Dermis blood vessel endothelial cell (primary cell): ENCODE measurements at regions not wholly inside any gene's neighbourhood (a gene's known extent, or its start where the extent isn't known, plus 50 kb on each side); places are given as distances from the start of the nearest gene placed in this dataset.
"Not testable (repeated sequence)": the region's sequence is repeated elsewhere in the genome, so short reads cannot be mapped to it uniquely, and the experiment has no call there.

Source experiments
- DNase-seq: peaks from one replicate; pipeline ENCODE4 v3.0.0; 2010

DNA sequence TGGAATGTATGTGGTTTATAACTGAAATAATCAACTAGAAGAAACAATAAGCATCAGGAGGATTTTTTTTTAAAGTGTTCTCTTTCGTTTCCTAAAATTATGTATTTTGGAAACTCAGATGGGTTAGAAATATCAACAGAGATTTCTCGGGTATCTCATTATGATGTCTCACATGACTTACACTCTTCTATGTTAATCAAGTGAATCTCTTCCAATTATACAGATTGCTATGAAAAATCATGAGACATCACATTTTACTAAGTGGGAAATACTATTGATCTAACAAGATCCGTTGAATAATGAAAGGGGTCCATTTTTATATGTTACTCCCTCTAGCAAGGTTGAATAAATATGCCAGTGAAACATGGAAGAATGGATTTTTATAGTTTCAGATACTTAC lies 54.7 kb upstream of the NRIP1 start:
- no peak for DNase-seq

DNA sequence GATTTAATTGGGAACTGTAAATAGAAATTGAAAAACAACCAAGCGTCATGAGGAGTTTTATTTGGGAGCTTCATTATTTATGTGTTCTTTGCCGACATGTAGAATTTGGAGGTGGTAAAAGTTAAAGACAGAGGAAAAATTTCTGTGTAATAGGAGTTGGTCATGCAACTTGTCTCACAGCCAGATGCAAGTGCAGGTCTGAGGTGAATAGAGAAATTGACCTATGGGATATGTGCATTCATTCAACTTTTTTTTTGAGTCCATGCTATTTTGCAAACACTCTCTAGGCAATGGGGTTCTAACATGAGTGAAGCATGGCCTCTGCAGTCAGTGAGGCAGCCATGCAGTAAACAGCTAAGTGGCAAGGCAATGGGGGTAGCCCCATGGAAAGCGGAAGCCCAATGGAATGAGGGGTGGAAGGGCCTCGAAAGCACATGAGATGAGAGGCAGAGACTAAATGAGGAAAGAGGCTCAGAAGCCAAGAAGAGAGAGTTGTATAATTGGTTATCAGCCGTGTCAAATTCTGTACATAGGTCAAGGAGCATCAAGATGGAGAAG lies 56.4 kb upstream of the NRIP1 start:
- no peak for DNase-seq

DNA sequence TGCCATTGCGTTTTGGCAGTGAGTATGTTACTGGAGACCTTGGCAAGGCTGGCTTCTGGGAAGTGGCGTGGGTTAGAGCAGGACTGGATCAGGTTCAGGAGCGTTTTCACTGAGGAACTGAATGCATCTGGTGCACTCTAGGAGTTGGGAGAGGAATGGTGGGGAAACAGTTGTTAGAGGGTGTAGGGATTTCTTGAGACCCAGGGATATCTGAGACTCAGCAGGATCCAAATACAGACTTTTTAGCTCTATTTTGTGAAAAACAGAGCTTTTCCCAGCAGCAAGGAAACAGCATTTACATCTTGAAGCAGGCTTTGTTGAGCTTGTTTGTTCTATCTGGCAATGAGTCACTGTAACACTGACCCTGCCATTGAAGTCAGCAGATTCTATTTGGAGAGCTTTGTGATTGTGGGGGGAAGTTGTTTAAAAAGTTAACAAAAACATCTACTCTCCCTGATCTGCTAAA lies 56.9 kb upstream of the NRIP1 start:
- DNase-seq: peak; percentile 31

DNA sequence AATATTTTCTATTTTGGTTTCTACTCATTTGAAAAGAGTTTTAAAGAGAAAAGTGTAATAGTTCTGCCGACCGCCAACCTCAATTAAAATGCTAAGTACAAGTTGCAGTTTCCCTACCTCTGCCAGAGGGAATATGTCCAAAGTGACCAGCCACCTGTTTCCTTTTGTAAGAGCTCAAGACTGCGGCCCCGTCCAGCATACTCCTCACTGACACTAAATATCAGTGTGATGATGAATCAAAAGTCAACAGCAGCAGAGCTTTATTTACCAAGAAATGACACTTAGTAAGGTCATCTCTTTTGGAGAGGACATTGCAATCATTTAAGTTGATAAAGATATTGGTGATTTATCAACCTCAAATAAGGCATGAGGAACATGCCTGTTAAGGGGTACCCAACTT lies 57.4 kb upstream of the NRIP1 start:
- DNase-seq: peak; percentile 10

DNA sequence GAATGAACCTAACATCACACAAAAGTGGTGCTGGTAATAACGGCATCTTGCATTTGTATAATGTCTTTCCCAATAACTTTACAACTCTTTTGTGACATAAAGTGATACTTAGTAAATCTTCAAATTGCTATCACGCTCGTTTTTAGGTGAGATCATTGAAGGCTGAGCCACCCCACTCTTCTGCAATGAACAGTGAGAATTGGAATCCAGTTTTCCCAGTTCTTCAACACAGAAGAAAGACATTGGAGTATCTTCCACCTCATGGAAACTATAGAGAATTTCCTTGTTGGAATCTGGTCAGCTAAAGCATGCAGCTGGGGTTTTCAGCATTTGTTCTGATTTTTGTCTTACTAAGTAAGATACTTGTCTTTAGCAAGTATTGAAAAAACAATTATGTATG lies 59.9 kb upstream of the NRIP1 start:
- DNase-seq: no peak

DNA sequence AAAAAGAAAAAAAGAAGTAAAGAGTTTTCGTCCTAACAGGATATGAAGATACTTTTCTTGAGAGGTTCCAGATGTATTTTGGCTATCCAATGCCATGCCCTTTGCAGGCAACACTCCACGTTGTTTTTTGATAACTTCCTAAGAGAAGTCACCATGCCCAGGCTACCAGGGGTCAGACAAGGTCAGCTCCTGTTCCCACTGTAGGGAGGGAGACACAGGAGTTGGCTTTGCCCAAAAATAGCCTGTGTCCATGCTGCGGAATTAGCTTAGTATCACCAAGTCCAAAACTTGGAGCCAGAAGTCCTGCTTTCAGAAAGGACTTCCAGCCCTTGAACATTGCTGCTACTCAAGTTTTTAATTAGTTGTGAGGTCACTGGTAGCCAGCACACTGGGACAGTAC lies 62.1 kb upstream of the NRIP1 start:
- no peak for DNase-seq

DNA sequence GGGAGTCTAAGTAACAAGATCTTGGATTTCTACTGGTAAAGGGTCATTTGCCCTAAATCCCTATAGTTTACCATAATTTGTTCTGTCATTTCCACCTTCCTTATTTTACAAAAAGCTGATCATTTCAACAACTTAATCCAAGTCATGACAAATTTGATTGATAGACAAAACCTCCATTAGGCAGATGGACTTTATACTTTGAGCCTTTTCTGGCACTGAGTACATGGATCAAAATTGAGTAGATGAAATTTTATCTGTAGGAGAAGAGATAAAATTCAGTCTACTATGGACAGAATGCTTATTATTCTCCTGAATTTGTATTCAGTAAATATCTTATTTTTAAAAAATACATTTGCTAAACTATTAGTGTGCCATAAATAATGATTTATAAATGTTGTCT lies 62.6 kb upstream of the NRIP1 start:
- no peak for DNase-seq

DNA sequence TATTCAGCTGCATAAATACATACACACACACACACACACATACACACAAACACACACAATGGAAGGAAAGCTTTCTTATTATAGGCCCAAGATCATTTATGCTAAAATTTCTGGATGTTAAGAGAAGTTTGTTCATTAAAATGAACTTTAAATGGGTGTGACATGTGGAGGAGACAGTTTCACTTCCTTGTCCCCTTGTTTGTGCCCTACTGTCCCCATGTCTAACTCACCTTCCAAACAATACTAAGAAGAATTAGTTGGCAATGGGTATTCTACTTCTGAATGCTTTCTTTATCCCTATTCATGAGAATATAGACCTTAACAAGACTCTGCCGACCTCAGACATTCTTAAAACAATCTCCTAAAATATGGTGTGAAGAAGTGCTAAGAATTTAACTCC lies 63.5 kb upstream of the NRIP1 start:
- no peak for DNase-seq

DNA sequence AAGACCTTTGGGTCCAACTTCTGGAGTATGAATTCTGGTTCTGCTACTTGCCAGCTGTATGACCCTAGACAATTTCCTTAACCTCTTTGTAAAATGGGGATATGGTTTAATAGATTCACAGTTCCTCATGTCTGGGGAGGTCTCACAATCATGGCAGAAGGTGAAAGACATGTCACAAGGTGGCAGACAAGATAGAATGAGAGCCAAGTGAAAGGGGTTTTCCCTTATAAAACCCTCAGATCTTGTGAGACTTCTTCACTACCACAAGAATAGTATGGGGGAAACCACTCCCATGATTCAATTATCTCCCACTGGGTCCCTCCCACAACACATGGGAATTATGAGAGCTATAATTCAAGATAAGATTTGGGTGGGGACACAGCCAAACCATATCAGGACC lies 63.9 kb upstream of the NRIP1 start:
- DNase-seq: not testable (repeated sequence)

DNA sequence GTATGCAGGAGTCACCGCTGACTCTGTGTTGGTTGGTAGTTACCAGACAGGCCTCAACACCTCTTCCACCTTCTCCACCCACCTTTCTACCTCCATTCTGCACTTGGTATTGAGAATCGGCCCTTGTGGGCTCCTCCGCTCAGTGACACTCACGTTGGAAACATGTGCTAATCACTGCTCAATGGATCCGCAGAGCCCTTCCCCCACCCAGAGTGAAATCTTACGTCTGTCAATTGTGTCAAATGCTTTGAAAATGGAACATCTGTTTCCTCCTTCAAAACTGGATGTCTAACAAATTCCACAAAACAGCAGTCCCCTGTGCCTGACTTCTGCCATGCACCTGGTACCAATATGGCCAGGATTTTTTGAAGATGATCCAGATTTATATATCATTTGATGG lies 65.5 kb upstream of the NRIP1 start:
- DNase-seq: no peak

DNA sequence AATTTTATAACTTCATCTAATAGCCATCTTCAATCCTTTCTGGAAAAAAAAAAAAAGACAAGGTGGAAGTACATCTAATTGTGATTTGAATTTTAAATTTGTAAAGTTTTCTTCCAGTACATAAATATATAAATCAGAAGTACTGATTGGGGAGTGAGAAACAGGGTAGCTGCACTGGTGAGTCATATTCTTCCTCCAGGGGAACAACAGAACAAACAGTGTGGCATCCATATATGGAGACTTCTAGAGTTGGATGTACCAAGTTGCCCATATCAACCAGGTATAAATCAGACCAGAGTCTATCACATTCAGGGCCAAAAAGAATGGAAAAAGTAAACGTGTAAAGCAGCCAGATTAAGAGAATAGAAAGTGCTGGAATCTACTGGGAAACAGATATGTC lies 66.0 kb upstream of the NRIP1 start:
- no peak for DNase-seq

DNA sequence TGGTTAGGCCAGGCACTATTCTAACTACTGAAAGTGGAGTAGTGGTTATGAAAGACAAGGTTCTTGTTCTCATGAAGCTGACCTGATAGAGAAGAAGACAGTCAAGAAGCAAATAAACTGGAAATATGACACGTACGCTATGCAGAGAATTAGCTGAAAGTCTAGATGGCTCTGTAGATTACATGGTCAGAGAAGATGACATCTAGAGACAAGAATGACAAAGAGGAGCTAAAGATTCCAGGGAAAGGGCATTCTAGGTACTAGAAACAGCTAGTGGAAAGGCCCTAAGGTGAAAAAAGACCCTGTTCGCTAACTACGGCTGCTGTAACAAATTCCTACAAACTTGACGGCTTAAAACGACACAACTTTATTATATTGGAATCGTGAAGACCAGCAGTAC lies 68.0 kb upstream of the NRIP1 start:
- DNase-seq: no peak

DNA sequence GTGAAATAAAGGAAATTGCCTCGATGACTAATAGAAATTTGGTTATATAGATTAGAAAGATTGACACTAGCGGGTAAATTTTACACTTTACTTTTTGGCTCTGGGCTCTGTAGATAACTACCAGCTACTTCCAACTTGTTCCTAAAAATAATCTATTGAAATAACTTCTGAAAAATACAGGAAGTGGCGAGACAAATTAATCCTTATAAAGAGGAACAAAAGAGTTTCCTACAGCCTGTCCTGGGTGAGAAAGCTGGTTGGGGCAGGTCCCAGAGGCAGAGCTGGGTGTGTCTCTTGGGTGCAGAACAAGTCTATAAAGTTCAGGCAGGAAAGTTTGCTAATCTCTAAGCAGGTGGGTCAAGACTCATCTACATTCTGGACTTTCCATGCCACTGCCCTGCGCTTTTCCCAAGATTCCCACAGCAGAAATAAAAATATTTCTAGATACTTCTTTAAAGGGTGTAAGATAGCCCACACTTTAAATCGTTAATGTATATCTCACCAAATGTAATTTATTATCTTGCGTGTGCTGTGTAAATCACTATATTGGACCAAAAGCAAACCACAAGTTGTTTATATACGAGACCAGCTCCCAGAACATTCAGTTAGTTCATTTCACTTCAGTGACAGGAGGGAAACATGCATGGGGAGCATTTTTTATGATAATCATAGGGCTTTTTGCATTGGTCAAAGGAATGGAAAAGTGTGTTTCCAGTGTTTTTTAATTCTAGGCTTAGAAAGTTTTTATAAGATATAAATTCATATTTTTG lies 70.1 kb upstream of the NRIP1 start:
- no peak for DNase-seq

DNA sequence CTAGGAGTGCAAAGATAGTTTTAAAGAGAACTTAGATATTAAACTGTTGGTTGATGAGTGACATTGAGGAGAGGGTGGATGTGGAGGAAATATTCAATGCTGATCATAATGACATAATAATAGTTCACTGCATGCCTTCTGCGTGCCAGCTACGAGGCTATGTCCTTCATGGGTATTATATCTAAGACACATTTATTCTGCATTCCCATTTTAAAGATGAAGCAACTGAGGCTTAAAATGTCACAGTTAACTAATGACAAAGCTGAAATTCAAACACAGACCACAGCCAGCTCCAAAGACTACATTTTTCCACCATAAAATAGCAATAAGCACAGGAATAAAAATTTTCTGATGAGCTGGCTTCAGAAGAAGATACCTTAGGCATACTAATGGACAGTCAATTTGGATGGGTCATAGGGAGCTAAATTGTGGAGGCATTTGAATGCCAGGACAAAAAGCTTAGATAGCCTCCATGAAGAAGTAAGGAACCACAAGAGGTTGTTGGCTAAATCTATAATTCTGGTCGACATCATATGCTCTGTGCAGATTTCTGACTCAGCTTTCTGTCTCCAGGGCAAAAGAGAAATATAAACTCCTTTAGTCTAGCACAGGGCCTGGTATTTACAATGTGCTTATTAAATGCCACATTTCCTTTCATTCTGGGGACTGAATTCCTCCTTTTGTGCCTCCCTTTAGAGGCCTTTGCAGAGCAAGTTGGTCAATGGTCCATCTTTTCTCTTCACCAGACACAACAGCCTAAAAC lies 71.2 kb upstream of the NRIP1 start:
- no peak for DNase-seq

DNA sequence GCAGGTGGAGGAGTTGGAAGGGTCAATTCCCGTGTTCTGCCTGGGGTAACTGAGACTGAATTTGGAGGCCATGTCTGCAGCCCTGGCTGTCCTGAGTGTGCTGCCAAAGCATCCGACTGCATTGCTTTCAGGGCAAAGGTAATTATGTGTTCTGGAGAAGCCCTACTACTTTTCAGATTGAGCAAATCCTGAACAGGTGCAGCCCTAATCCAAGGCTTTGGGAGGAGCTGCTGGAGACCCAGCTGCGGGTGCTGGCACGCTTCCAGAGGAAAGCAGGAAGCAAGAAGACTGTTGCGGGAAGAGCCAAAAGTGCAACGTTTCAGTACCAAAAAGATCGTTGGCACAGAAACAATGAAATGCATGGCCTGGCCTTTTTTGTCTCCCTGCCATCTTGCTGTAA lies 73.7 kb upstream of the NRIP1 start:
- DNase-seq: no peak

DNA sequence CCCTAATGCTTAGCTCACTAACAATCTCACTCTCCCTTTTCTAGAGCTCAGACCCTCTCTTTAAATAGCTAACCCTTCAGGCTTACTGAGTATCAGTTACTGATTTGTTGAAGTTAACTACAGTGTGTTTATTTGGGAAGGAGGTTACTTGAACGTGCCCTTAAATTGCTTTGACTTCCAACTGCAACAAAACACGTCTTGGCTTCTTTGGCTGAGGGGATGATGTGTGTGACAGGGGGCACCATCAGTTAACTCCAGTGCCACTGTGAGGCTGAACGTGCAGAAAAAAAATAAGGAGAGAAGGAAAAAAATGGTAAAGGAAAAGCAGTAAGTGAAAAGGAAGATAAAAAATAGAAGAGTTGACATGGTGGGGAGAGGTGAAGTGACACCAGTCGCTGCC lies 75.1 kb upstream of the NRIP1 start:
- no peak for DNase-seq

DNA sequence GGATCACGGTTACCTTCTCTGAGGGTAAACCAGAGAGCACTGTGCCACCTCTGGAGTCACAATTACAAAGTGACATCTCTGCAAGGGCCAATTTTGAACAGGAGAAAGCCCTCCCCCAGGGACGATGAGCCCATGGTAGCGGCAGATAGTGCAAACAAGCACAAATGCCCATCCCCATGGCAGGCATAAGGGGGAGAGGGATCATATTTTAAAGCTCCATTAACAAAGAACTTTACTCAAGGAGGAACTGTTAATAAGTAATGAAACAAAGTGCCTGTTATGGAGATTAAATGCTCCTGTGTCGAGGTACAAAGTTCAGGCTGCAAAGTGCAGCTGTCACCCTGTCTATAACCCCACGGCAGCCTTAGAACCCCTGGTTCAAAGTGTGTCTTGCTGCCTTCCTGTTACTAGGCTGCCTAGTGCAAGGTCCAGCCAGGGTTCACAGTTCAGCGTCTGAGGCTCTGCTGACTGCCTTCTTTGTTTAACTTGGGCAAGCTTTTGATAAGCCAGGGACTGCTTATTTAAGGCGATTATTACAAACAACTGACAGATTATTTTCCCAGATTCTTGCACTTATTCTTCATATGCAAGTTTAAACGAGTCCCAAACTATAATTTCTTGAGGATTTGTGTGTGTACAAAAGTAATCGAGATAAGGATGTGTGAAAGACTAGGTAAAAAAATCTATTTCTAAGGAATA lies 75.7 kb upstream of the NRIP1 start:
- DNase-seq: no peak

DNA sequence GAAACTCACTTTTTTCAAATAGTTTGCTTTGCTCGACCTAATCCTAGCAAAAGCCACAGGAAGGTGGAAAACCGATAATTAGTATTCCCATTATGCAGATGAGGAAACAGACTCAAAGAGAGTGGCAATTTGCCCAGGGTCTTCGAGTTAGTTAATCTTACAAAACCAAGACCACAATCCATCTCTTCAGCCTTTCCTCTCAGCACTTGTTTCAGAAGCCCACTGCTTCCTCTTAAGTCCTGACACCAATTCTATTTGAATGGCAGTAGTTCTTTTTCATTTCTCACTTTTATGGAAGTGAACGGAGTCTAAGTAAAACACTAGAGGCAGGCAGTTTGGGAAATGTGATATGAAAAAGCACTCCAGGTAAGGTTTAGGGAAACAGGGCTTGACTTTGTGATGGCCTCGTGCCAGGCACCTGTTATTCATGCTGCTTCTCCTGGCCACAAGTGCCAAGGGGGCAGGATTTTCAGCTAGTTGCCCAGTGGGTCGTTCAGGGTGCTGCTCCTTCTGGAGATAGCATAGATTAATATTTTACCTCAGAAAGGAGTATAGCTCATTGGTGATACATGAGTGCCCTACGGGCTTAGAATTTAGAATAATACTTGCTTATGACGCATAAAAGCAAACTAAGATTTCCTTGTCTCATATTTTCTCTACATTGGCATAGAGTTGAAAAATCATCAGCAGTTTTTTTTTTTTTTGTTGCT lies 76.6 kb upstream of the NRIP1 start:
- DNase-seq: no peak

DNA sequence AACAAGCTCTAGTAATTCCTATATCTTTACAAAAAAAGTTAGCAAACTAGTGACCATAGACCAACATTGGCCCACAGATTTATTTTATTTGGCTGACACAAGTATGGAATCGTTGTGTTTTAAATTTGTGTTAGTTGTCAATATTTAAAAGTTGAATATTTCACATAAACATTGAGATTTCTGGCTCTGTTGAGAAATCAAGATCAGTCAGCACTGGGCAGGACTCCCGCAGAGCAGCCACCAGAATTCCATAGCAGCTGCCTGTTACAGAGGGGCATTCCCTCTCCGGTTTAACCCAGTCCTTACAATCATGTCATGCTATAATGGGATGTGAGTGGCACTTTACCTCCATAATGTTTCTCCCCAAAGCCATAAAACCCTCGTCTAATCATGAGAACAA lies 79.2 kb upstream of the NRIP1 start:
- no peak for DNase-seq

DNA sequence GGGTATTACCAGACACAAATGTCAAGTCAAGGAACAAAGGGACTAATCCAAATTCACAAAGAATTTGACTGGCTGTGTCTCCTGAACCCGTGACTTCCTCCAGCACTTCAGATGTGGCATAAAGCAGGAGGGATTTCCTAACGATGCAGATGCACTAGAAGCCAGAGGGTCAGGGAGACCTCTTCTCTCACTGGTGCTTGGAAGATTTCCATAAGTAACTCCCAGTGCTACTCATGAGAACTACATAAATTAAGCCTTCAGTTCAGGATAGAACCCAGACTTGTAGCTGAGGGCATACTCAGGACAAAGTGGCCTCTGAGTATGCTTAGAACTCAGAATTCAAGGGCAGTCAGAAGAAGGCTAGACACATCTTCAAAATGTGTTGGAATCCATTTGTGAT lies 83.6 kb upstream of the NRIP1 start:
- DNase-seq: no peak

DNA sequence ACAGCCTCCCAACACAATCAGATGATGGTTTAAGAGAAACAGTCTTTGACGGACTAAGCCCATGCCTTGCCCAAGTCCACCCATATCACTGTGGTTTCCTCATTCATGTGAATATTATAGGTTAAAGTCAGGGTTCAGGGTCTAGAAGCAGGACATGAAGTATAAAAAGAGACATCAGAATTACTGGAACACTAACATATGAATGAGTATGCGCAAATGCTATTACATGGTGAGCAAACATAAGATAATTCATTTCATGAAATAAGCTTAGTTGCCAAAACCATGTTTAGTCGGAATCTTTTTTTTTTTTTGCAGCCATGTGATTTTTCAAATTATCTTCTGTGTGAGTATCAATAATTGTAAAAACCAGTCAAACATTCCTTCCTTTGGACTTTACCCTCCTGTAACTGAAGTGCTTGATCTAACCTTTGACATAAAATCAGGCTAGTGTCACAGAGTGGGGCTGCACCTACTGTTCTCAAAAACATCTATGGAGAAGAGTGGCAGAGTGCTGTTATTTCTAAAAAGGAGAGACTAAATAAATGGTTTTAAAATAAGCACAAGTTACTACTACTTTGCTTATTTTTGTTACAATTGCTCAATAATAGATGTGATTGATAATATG lies 84.9 kb upstream of the NRIP1 start:
- no peak for DNase-seq

DNA sequence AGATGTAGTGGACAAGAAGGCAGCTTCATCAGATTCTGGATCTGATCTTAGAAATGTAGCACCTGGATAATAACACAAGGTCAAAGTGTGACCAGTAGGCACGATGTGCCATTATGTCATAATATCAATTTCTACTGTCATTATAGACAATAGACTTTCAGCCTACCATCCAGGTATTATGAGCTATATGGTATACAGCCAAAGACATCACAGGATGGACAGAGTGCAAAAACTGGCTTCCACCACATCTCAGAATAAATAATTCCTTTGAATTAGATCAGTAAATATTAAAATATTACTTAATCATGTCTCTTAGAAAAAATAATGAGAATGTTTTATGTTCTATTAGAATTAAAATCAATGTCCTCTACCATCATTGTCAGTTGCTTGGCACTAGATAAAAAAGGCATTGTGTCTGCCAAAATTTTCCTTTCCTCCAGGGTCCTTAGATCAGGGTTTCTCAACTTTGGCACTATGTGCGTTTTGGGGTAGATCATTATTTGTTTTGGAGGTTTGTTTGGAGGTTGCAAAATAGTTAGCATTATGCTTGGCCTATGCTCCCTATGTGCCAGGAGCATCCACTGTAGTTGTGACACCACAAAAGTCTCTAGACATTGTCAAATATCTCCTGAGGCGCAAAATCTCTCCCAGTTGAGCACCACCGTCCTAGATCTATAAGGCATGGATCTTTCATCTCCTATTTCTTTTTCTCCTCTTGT lies 86.7 kb upstream of the NRIP1 start:
- no peak for DNase-seq
